WTC11 (cell line): ENCODE measurements at regions not wholly inside any gene's neighbourhood (a gene's known extent, or its start where the extent isn't known, plus 50 kb on each side); places are given as distances from the start of the nearest gene placed in this dataset.

Source experiments
- GRHL2 ChIP-seq: fragments of 250-450 bp; sonication (Bioruptor Pico); IDR thresholded peaks from 2 replicates; pipeline ENCODE4 v1.8.0; 2022; ENCODE audit warnings: mild to moderate bottlenecking, moderate library complexity; ENCODE audit not compliant: insufficient replicate concordance, severe bottlenecking
- KAT7 ChIP-seq: sonication (generic); formaldehyde crosslinking; IDR thresholded peaks from 2 replicates; pipeline ENCODE4 v1.8.1; 2023; ENCODE audit warnings: missing genetic modification reagents, mild to moderate bottlenecking, borderline replicate concordance
- MAX ChIP-seq: sonication (generic); formaldehyde crosslinking; IDR thresholded peaks from 2 replicates; pipeline ENCODE4 v1.8.0; 2022; ENCODE audit warnings: mild to moderate bottlenecking, missing genetic modification reagents
- MXD4 ChIP-seq: fragments of 250-450 bp; sonication (Bioruptor Pico); IDR thresholded peaks from 2 replicates; pipeline ENCODE4 v1.8.0; 2021; ENCODE audit warnings: mild to moderate bottlenecking, moderate library complexity, borderline replicate concordance
- TF ChIP-seq, protein P1 (sequence below): fragments of 200-600 bp; IDR thresholded peaks from 2 replicates; pipeline ENCODE4 v1.8.0; 2022; ENCODE audit warnings: antibody characterized with exemption
- TF ChIP-seq, protein P2 (sequence below): sonication (generic); formaldehyde crosslinking; IDR thresholded peaks from 2 replicates; pipeline ENCODE4 v1.8.0; 2022; ENCODE audit warnings: mild to moderate bottlenecking, missing genetic modification reagents

- no peak for TF ChIP-seq MXD4
- TF ChIP-seq, protein P1, sequence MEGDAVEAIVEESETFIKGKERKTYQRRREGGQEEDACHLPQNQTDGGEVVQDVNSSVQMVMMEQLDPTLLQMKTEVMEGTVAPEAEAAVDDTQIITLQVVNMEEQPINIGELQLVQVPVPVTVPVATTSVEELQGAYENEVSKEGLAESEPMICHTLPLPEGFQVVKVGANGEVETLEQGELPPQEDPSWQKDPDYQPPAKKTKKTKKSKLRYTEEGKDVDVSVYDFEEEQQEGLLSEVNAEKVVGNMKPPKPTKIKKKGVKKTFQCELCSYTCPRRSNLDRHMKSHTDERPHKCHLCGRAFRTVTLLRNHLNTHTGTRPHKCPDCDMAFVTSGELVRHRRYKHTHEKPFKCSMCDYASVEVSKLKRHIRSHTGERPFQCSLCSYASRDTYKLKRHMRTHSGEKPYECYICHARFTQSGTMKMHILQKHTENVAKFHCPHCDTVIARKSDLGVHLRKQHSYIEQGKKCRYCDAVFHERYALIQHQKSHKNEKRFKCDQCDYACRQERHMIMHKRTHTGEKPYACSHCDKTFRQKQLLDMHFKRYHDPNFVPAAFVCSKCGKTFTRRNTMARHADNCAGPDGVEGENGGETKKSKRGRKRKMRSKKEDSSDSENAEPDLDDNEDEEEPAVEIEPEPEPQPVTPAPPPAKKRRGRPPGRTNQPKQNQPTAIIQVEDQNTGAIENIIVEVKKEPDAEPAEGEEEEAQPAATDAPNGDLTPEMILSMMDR, result no peak
- no peak for TF ChIP-seq MAX (CRISPR knock-in tag)
- TF ChIP-seq KAT7 (CRISPR knock-in tag), result no peak
- TF ChIP-seq GRHL2, result no peak
- TF ChIP-seq, protein P2, sequence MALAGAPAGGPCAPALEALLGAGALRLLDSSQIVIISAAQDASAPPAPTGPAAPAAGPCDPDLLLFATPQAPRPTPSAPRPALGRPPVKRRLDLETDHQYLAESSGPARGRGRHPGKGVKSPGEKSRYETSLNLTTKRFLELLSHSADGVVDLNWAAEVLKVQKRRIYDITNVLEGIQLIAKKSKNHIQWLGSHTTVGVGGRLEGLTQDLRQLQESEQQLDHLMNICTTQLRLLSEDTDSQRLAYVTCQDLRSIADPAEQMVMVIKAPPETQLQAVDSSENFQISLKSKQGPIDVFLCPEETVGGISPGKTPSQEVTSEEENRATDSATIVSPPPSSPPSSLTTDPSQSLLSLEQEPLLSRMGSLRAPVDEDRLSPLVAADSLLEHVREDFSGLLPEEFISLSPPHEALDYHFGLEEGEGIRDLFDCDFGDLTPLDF (CRISPR knock-in tag), result no peak
These were observed 359.6 kb downstream of the RNF144B start for GRCh38 chr6:18746727-18747126.
